Hepatocyte (in vitro differentiated cells): ENCODE measurements at regions not wholly inside any gene's neighbourhood (a gene's known extent, or its start where the extent isn't known, plus 50 kb on each side); places are given as distances from the start of the nearest gene placed in this dataset.

Experiments used
- DNase-seq: peaks from one replicate; pipeline ENCODE4 v3.0.0-alpha.2; 2016; ENCODE audit warnings: low spot score
- H2AFZ ChIP-seq: fragments of 200-600 bp; sonication (generic); 2 replicates; pipeline ENCODE4 v1.6.0; 2016; ENCODE audit warnings: antibody characterized with exemption, mild to moderate bottlenecking
- H3K27ac ChIP-seq: fragments of 200-600 bp; sonication (generic); 2 replicates; pipeline ENCODE4 v1.5.1; 2016; ENCODE audit warnings: mild to moderate bottlenecking
- H3K27me3 ChIP-seq: fragments of 200-600 bp; sonication (generic); 2 replicates; pipeline ENCODE4 v1.6.1; 2016
- H3K36me3 ChIP-seq: fragments of 200-600 bp; sonication (generic); replicated peaks from 2 replicates; pipeline ENCODE4 v1.5.1; 2016; ENCODE audit warnings: low read depth; ENCODE audit not compliant: insufficient read depth
- H3K4me1 ChIP-seq: fragments of 200-600 bp; sonication (generic); 2 replicates; pipeline ENCODE4 v1.5.1; 2016; ENCODE audit warnings: mild to moderate bottlenecking, moderate library complexity; ENCODE audit not compliant: insufficient read depth
- H3K4me2 ChIP-seq: fragments of 200-600 bp; sonication (generic); 2 replicates; pipeline ENCODE4 v1.6.0; 2016
- H3K4me3 ChIP-seq: fragments of 200-600 bp; sonication (generic); 2 replicates; pipeline ENCODE4 v1.5.1; 2016; ENCODE audit warnings: mild to moderate bottlenecking
- H3K79me2 ChIP-seq: fragments of 200-600 bp; sonication (generic); 2 replicates; pipeline ENCODE4 v1.6.0; 2017; ENCODE audit warnings: mild to moderate bottlenecking
- H3K9me2 ChIP-seq: fragments of 200-600 bp; sonication (generic); replicated peaks from 2 replicates; pipeline ENCODE4 v1.6.0; 2017; ENCODE audit warnings: mild to moderate bottlenecking; ENCODE audit not compliant: insufficient read depth
- H3K9me3 ChIP-seq: fragments of 200-600 bp; sonication (generic); 2 replicates; pipeline ENCODE4 v1.5.1; 2016; ENCODE audit warnings: low read depth, mild to moderate bottlenecking
- H4K20me1 ChIP-seq: fragments of 200-600 bp; sonication (generic); 2 replicates; pipeline ENCODE4 v1.6.0; 2016; ENCODE audit warnings: mild to moderate bottlenecking; ENCODE audit not compliant: insufficient read depth, poor library complexity, severe bottlenecking
- CTCF ChIP-seq: fragments of 200-600 bp; sonication (generic); IDR thresholded peaks from 2 replicates; pipeline ENCODE4 v1.5.1; 2016; ENCODE audit warnings: antibody characterized with exemption, mild to moderate bottlenecking; ENCODE audit not compliant: poor library complexity
- EZH2 ChIP-seq: fragments of 200-600 bp; sonication (generic); IDR thresholded peaks from 2 replicates; pipeline ENCODE4 v1.6.1; 2016; ENCODE audit warnings: antibody characterized with exemption, mild to moderate bottlenecking, borderline replicate concordance
- EZH2phosphoT487 ChIP-seq: fragments of 200-600 bp; sonication (generic); IDR thresholded peaks from one replicate; pipeline ENCODE4 v1.6.1; 2018; ENCODE audit warnings: antibody characterized with exemption, mild to moderate bottlenecking, low read depth, moderate library complexity; ENCODE audit not compliant: unreplicated experiment, severe bottlenecking
- WGBS: methylation state at CpG from one replicate; pipeline ENCODE4 v1.1.6; 2016; ENCODE audit warnings: low lambda C conversion rate; ENCODE audit errors: missing lambda C conversion rate; 5-methylcytosine and 5-hydroxymethylcytosine counted together

DNA sequence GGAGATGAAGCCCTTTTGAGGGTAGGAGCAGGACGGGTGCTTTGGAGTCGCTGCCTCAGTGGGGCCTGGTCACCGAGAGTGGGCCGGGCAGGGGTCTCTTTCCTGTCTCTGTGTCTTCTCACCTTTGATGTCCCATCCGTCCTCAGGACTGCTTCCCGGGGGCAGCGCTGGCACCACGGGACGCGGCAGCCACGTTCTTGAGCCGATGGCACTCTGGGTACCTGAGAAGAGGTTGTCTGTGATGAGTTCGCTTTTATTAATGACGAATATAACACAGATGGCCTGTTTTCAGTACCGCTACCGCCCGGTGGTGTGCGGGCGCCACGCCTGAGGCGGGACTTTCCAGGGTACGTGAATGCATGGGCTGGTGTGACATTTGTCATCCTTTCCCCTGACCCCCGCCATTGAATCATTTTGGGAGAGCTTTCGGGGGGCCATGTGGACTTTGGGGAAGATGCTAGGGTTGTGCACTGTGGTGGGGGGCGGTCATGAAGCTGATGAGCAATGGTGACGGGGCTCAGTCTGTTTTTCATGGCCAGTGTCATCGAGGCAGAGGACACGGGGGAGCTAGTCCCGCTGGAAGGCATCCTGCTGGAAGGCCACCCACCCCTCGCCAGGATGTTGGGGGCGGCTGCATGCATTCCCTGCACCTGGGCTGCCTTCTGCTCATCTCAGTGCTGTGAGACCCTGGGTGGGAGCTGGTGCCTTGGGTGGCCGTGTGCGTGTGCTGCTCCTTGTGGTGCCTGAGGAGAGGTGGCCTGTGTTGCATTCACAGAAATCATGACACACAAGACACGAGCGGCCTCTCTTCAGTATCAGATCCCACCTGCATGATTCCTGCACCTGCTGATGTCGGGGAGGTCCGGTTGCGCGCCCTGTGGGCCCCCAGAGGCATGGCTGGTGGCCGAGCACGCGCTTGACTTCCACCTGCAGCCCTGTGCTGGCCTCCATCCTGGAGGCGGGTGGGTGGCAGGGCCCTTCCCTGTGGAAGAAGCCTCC, 162.5 kb upstream of the RTL1 start:
- Histone ChIP-seq H3K27ac (no peak overlapping the region), H3K4me3 (no peak overlapping the region), H3K27me3 (no peaks in the 10 kb centered on the region), H3K79me2 (no peaks in the 10 kb centered on the region), H3K4me2 (no peak overlapping the region), H4K20me1 (no peaks in the 10 kb centered on the region), H3K36me3 (no peaks in the 10 kb centered on the region), H3K4me1 (no peaks in the 10 kb centered on the region), H3K9me2 (no peaks in the 10 kb centered on the region), H2AFZ (no peak overlapping the region), H3K9me3 (no peaks in the 10 kb centered on the region)
- TF ChIP-seq EZH2 (no peak), EZH2phosphoT487 (no peak), CTCF (no peak)
- no peak for DNase-seq
- WGBS = 96% methylated on average over 43 of the region's 43 CpGs

- 98% methylated on average over 12 of the region's 12 CpGs for WGBS
- Histone ChIP-seq H3K79me2 (no peaks in the 10 kb centered on the region), H3K9me3 (no peaks in the 10 kb centered on the region), H4K20me1 (no peaks in the 10 kb centered on the region), H3K27ac (no peak overlapping the region), H3K9me2 (no peaks in the 10 kb centered on the region), H3K4me1 (peaks cover 3% of the 10 kb centered on the region), H3K36me3 (no peaks in the 10 kb centered on the region), H3K4me2 (no peak overlapping the region), H2AFZ (no peak overlapping the region), H3K27me3 (no peaks in the 10 kb centered on the region), H3K4me3 (no peak overlapping the region)
- DNase-seq = no peak
- TF ChIP-seq EZH2phosphoT487 (no peak), CTCF (no peak), EZH2 (no peak)
Measured at GRCh38 chr14:101066826-101067510, 163.4 kb upstream of the RTL1 start.

- no peak overlapping the region for H3K4me3 ChIP-seq
- no peak overlapping the region for H2AFZ ChIP-seq
- no peaks in the 10 kb centered on the region for H3K9me2 ChIP-seq
- no peaks in the 10 kb centered on the region for H3K36me3 ChIP-seq
- peaks cover 16% of the 10 kb centered on the region for H3K4me1 ChIP-seq
- 79% methylated on average over 34 of the region's 34 CpGs for WGBS
- H3K27ac ChIP-seq = no peak overlapping the region
- no peak for DNase-seq
- no peaks in the 10 kb centered on the region for H3K27me3 ChIP-seq
- no peak for TF ChIP-seq CTCF
- TF ChIP-seq EZH2phosphoT487 = no peak
- TF ChIP-seq EZH2 = no peak
- no peaks in the 10 kb centered on the region for H3K79me2 ChIP-seq
- H4K20me1 ChIP-seq = no peaks in the 10 kb centered on the region
- no peaks in the 10 kb centered on the region for H3K9me3 ChIP-seq
- no peak overlapping the region for H3K4me2 ChIP-seq
Measured at GRCh38 chr14:101068313-101069227, 165.0 kb upstream of the RTL1 start.
